ENCODE measurements at regions not wholly inside any gene's neighbourhood (a gene's known extent, or its start where the extent isn't known, plus 50 kb on each side); places are given as distances from the start of the nearest gene placed in this dataset.

DNA sequence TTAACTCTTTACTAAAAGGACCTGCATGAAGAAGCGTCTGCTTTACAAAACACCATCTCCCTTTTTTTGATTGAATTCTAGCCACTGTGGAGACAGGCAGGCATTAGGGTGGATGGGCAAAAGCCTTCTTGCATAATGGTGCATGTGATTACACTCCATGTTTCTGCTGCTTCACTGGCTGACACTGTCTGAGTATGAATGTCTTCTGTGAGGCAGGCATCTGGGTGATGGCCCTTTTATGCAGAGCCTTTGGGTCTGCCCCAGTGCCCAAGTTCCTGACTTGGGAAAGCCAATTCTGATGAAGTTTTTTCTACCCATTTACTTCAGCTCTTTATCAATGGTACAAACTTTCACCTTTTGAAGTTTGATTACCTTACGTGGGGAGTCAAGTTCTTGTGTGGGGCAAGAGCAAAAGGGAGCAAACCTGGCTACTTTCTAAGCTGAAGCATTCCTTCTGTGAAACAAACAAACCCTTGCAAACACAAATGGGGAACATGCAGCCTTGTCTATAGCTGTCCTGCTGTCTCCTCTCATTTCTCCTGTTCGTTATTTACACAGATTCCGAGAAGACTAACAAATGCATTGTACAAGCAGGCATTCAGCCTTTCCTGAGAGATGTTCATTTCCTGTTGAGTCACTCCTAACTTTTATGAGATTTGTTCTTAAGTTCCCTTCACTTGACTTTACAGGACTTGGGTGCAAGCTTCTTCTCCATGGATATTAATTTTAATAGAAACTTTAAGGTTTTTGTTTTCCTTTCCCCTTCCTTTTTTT is 301.9 kb downstream of the TLL1 start:
- TF ChIP-seq POLR2A (IDR thresholded peaks at IDR 0.05; ENCODE audit: low read depth) (no peak), POLR2AphosphoS5 (IDR thresholded peaks at IDR 0.05) (no peak), EP300 (IDR thresholded peaks at IDR 0.05) (no peak)
- TF ChIP-seq, protein P1, sequence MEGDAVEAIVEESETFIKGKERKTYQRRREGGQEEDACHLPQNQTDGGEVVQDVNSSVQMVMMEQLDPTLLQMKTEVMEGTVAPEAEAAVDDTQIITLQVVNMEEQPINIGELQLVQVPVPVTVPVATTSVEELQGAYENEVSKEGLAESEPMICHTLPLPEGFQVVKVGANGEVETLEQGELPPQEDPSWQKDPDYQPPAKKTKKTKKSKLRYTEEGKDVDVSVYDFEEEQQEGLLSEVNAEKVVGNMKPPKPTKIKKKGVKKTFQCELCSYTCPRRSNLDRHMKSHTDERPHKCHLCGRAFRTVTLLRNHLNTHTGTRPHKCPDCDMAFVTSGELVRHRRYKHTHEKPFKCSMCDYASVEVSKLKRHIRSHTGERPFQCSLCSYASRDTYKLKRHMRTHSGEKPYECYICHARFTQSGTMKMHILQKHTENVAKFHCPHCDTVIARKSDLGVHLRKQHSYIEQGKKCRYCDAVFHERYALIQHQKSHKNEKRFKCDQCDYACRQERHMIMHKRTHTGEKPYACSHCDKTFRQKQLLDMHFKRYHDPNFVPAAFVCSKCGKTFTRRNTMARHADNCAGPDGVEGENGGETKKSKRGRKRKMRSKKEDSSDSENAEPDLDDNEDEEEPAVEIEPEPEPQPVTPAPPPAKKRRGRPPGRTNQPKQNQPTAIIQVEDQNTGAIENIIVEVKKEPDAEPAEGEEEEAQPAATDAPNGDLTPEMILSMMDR (IDR thresholded peaks at IDR 0.05) = no peak

All from esophagus muscularis mucosa (tissue), 4 donors.